ENCODE measurements at regions not wholly inside any gene's neighbourhood (a gene's known extent, or its start where the extent isn't known, plus 50 kb on each side); places are given as distances from the start of the nearest gene placed in this dataset.

- TF ChIP-seq EZH2 (IDR thresholded peaks at IDR 0.05; ENCODE audit: insufficient read depth, poor library complexity, severe bottlenecking): no peak
- TF ChIP-seq EZH2phosphoT487 (IDR thresholded peaks at IDR 0.05; ENCODE audit: insufficient read depth, low read depth): no peak
Measured at GRCh38 chr16:35208001-35208935, 1748.9 kb downstream of the TP53TG3F start.

All from GM23248 (cell line).